HCT116 (cell line): ENCODE measurements at regions not wholly inside any gene's neighbourhood (a gene's known extent, or its start where the extent isn't known, plus 50 kb on each side); places are given as distances from the start of the nearest gene placed in this dataset.

Experiments
- ATAC-seq: fragments of 200-7000 bp; cut with Tn5 transposase; 2 replicates; pipeline ENCODE4 v1.9.1; 2020; ENCODE audit warnings: mild to moderate bottlenecking, moderate library complexity
- BruUV-seq: library from RNA; stranded (reverse); fragments of 400-500 nt; replicated peaks from 2 replicates; lab custom pipeline; 2021; lab: Mats Ljungman, UMichigan
- CTCF ChIA-PET: fragments of 300-600 bp; sonication (Branson Sonifier 250); formaldehyde crosslinking; loops from one replicate; lab custom pipeline; 2021; ENCODE audit warnings: antibody characterized with exemption; lab: Charles Lee
- POLR2A ChIA-PET: fragments of 300-600, 350-600 bp; sonication (Branson Sonifier 250); formaldehyde crosslinking; loops from one replicate; lab custom pipeline; 2021; ENCODE audit warnings: antibody characterized with exemption; lab: Charles Lee
- RAD21 ChIA-PET, 2 experiments: fragments of 300-600 bp; sonication (Branson Sonifier 250); formaldehyde crosslinking; loops; one replicate each; lab custom pipeline; 2023; ENCODE audit warnings: low total read pairs in 2 of 2; ENCODE audit not compliant: uncharacterized antibody in 2 of 2, unreplicated experiment in 2 of 2, low non-redundant PET in 1 of 2; lab: Charles Lee
- DNase-seq: peaks from one replicate; pipeline ENCODE4 v3.0.0-alpha.2; 2010; ENCODE audit warnings: low read depth, low spot score
- H2AFZ ChIP-seq: fragments of 200-600 bp; shearing (Covaris generic), sonication (generic); 2 replicates; pipeline ENCODE4 v1.6.1; 2017; ENCODE audit warnings: low read depth, mixed run types, mixed read lengths, antibody characterized with exemption, low read length; ENCODE audit not compliant: poor library complexity, severe bottlenecking
- H3K27ac ChIP-seq: 2 replicates; pipeline ENCODE4 v1.5.1; 2012; ENCODE audit warnings: low read depth, low read length
- H3K27me3 ChIP-seq: fragments of 200-600 bp; sonication (generic); 2 replicates; pipeline ENCODE4 v1.6.1; 2016; ENCODE audit warnings: mixed run types, low read length, mixed read lengths; ENCODE audit not compliant: insufficient read depth
- H3K36me3 ChIP-seq, 2 experiments: fragments of 200-500 bp in 1 of 2; fragments of 200-600 bp in 1 of 2; sonication (Bioruptor generic) in 1 of 2; sonication (generic) in 1 of 2; 2 replicates each; pipeline versions ENCODE4 v1.5.1 to v1.6.1; 2014 to 2016; ENCODE audit warnings: low read length in 2 of 2, inconsistent platforms in 1 of 2, mixed read lengths in 1 of 2, mixed run types in 1 of 2; ENCODE audit not compliant: insufficient read depth in 2 of 2, control insufficient read depth in 1 of 2
- H3K4me1 ChIP-seq, 2 experiments: fragments of 200-600 bp in 1 of 2; sonication (generic) in 1 of 2; 2 replicates each; pipeline versions ENCODE4 v1.5.1 to v1.6.1; 2012 to 2017; ENCODE audit warnings: low read length in 2 of 2, inconsistent platforms in 1 of 2, mild to moderate bottlenecking in 1 of 2, mixed read lengths in 1 of 2, mixed run types in 1 of 2, moderate library complexity in 1 of 2; ENCODE audit not compliant: insufficient read depth in 2 of 2, control insufficient read depth in 1 of 2
- H3K4me2 ChIP-seq: fragments of 200-600 bp; sonication (generic); 2 replicates; pipeline ENCODE4 v1.6.1; 2017; ENCODE audit warnings: mixed run types, low read length, mixed read lengths
- H3K4me3 ChIP-seq, 2 experiments: fragments of 200-600 bp in 1 of 2; sonication (generic) in 1 of 2; replicated peaks in 1 of 2; 2 replicates each; pipeline ENCODE4 v1.5.1; 2011 to 2016; ENCODE audit warnings: low read length in 2 of 2, control low read depth in 1 of 2, low read depth in 1 of 2, mild to moderate bottlenecking in 1 of 2, mixed read lengths in 1 of 2, mixed run types in 1 of 2
- H3K79me2 ChIP-seq: fragments of 200-600 bp; sonication (generic); 2 replicates; pipeline ENCODE4 v1.6.1; 2017; ENCODE audit warnings: mild to moderate bottlenecking, mixed run types, low read length, moderate library complexity, mixed read lengths; ENCODE audit not compliant: insufficient read depth
- H3K9ac ChIP-seq: fragments of 200-600 bp; sonication (generic); 2 replicates; pipeline ENCODE4 v1.6.1; 2016; ENCODE audit warnings: low read length, mixed read lengths
- H3K9me2 ChIP-seq: fragments of 200-600 bp; sonication (generic), shearing (Covaris generic); 2 replicates; pipeline ENCODE4 v1.6.1; 2017; ENCODE audit warnings: mixed run types, mild to moderate bottlenecking, moderate library complexity; ENCODE audit not compliant: insufficient read depth
- H3K9me3 ChIP-seq, 2 experiments: fragments of 200-500 bp in 1 of 2; fragments of 200-600 bp in 1 of 2; sonication (Bioruptor generic) in 1 of 2; sonication (generic) in 1 of 2; 2 replicates each; pipeline ENCODE4 v1.6.1; 2014 to 2017; ENCODE audit warnings: low read length in 2 of 2, mixed read lengths in 2 of 2, inconsistent platforms in 1 of 2, low read depth in 1 of 2, mild to moderate bottlenecking in 1 of 2, mixed run types in 1 of 2, moderate library complexity in 1 of 2; ENCODE audit not compliant: control insufficient read depth in 1 of 2, insufficient read depth in 1 of 2
- H4K20me1 ChIP-seq: fragments of 200-600 bp; sonication (generic), shearing (Covaris generic); 2 replicates; pipeline ENCODE4 v1.6.1; 2017; ENCODE audit warnings: mixed run types, mild to moderate bottlenecking, moderate library complexity; ENCODE audit not compliant: insufficient read depth
- ATF3 ChIP-seq: IDR thresholded peaks from 2 replicates; pipeline ENCODE4 v1.6.1; 2012
- CBX3 ChIP-seq: IDR thresholded peaks from 2 replicates; pipeline ENCODE4 v1.6.1; 2012; ENCODE audit warnings: low read depth
- CEBPB ChIP-seq: IDR thresholded peaks from 2 replicates; pipeline ENCODE4 v1.6.1; 2012; ENCODE audit warnings: low read depth
- CTCF ChIP-seq, 3 experiments: fragments of 200-600 bp in 1 of 3; sonication (generic) in 1 of 3; IDR thresholded peaks in 2 of 3; conservative IDR thresholded peaks in 1 of 3; 2 replicates each; pipeline ENCODE4 v1.5.1; 2012 to 2017; ENCODE audit warnings: low read depth in 2 of 3, low read length in 2 of 3, antibody characterized with exemption in 1 of 3, borderline replicate concordance in 1 of 3, control low read depth in 1 of 3, mild to moderate bottlenecking in 1 of 3, mixed read lengths in 1 of 3, mixed run types in 1 of 3, moderate library complexity in 1 of 3; ENCODE audit not compliant: insufficient read depth in 1 of 3
- EGR1 ChIP-seq: IDR thresholded peaks from 2 replicates; pipeline ENCODE4 v1.6.1; 2012; ENCODE audit warnings: low read depth
- ELF1 ChIP-seq: IDR thresholded peaks from 2 replicates; pipeline ENCODE4 v1.6.1; 2012; ENCODE audit warnings: low read depth, borderline replicate concordance
- EZH2 ChIP-seq: fragments of 200-600 bp; sonication (generic); IDR thresholded peaks from 2 replicates; pipeline ENCODE4 v1.6.1; 2017; ENCODE audit warnings: antibody characterized with exemption, mixed run types
- EZH2phosphoT487 ChIP-seq: fragments of 200-600 bp; IDR thresholded peaks from 2 replicates; pipeline ENCODE4 v1.6.1; 2018; ENCODE audit warnings: antibody characterized with exemption, borderline replicate concordance
- FOSL1 ChIP-seq: IDR thresholded peaks from 2 replicates; pipeline ENCODE4 v1.6.1; 2012; ENCODE audit warnings: low read depth
- JUND ChIP-seq: IDR thresholded peaks from 2 replicates; pipeline ENCODE4 v1.6.1; 2012
- MAX ChIP-seq: IDR thresholded peaks from 2 replicates; pipeline ENCODE4 v1.6.1; 2012
- POLR2A ChIP-seq: IDR thresholded peaks from 2 replicates; pipeline ENCODE4 v1.7.0; 2011; ENCODE audit warnings: borderline replicate concordance; ENCODE audit not compliant: insufficient read depth, insufficient read length; ENCODE audit errors: extremely low read depth
- POLR2AphosphoS5 ChIP-seq: IDR thresholded peaks from 2 replicates; pipeline ENCODE4 v1.6.1; 2011; ENCODE audit warnings: mild to moderate bottlenecking, low read depth, low read length, moderate library complexity
- RAD21 ChIP-seq: IDR thresholded peaks from 2 replicates; pipeline ENCODE4 v1.6.1; 2012; ENCODE audit warnings: low read depth, mild to moderate bottlenecking
- SIN3A ChIP-seq: IDR thresholded peaks from 2 replicates; pipeline ENCODE4 v1.6.1; 2012; ENCODE audit warnings: low read depth
- SP1 ChIP-seq: IDR thresholded peaks from 2 replicates; pipeline ENCODE4 v1.6.1; 2012; ENCODE audit warnings: low read depth
- SRF ChIP-seq: IDR thresholded peaks from 2 replicates; pipeline ENCODE4 v1.6.1; 2012; ENCODE audit warnings: low read depth
- TCF7L2 ChIP-seq: IDR thresholded peaks from 2 replicates; pipeline ENCODE4 v1.7.0; 2011; ENCODE audit warnings: borderline replicate concordance, inconsistent platforms; ENCODE audit not compliant: insufficient read depth, insufficient read length; ENCODE audit errors: extremely low read depth
- YY1 ChIP-seq: IDR thresholded peaks from 2 replicates; pipeline ENCODE4 v1.6.1; 2011; ENCODE audit warnings: low read length, low read depth, moderate library complexity, mild to moderate bottlenecking; ENCODE audit not compliant: insufficient replicate concordance; ENCODE audit errors: extremely low read depth
- ZBTB33 ChIP-seq: IDR thresholded peaks from 2 replicates; pipeline ENCODE4 v1.6.1; 2011; ENCODE audit warnings: mild to moderate bottlenecking, low read length, moderate library complexity; ENCODE audit not compliant: insufficient replicate concordance; ENCODE audit errors: extremely low read depth
- intact Hi-C: fragments of 100-400 bp; cut with micrococcal nuclease; formaldehyde crosslinking; loops from 2 replicates; pipeline ENCODE4 v1.10.0; 2022

GRCh38 chr6:51299621-51300380 is 481.1 kb downstream of the TFAP2B start:
- no peak for DNase-seq
- H2AFZ ChIP-seq = no peak overlapping the region
- H4K20me1 ChIP-seq = no peaks in the 10 kb centered on the region
- no peak overlapping the region for H3K27ac ChIP-seq
- no peaks in the 10 kb centered on the region for H3K4me1 ChIP-seq
- intact Hi-C loops = no loop called here
- ChIA-PET RAD21 (no interaction called here), CTCF (no interaction called here), POLR2A (no interaction called here)
- peaks cover 8 to 10% of the 10 kb centered on the region in 2 experiments; a peak in 2 of 4 replicates for H3K9me3 ChIP-seq
- H3K79me2 ChIP-seq = no peaks in the 10 kb centered on the region
- H3K9ac ChIP-seq = no peak overlapping the region
- H3K9me2 ChIP-seq = no peaks in the 10 kb centered on the region
- no peak for ATAC-seq
- no peaks in the 10 kb centered on the region for H3K27me3 ChIP-seq
- no TSS peak for BruUV-seq
- no peak overlapping the region for H3K4me2 ChIP-seq
- H3K36me3 ChIP-seq = no peaks in the 10 kb centered on the region
- H3K4me3 ChIP-seq = no peak overlapping the region
- TF ChIP-seq EGR1 (no peak), ZBTB33 (no peak), SP1 (no peak), EZH2phosphoT487 (no peak), CBX3 (no peak), SRF (no peak), SIN3A (no peak), CEBPB (no peak), POLR2AphosphoS5 (no peak), MAX (no peak), JUND (no peak), POLR2A (no peak), ATF3 (no peak), TCF7L2 (no peak), ELF1 (no peak), FOSL1 (no peak), RAD21 (no peak), YY1 (no peak), CTCF (IDR thresholded peaks at IDR 0.05 in 2 of 3, conservative IDR thresholded peaks at IDR 0.05 in 1 of 3; ENCODE audit: borderline replicate concordance in 1 of 3, insufficient read depth in 1 of 3, low read depth in 2 of 3, low read length in 2 of 3) (no peak), EZH2 (no peak)
